NT2/D1 (cell line): ENCODE measurements at regions not wholly inside any gene's neighbourhood (a gene's known extent, or its start where the extent isn't known, plus 50 kb on each side); places are given as distances from the start of the nearest gene placed in this dataset.

ENCODE experiments used
- SUZ12 ChIP-seq: IDR thresholded peaks from 2 replicates; pipeline ENCODE4 v1.6.1; 2011; ENCODE audit not compliant: insufficient read length, insufficient read depth; ENCODE audit errors: extremely low read depth
- YY1 ChIP-seq: IDR thresholded peaks from 2 replicates; pipeline ENCODE4 v1.6.1; 2011; ENCODE audit not compliant: insufficient read length, insufficient read depth
- ZNF274 ChIP-seq: IDR thresholded peaks from 2 replicates; pipeline ENCODE4 v1.6.1; 2011; ENCODE audit warnings: mild to moderate bottlenecking, low read depth, low read length

DNA sequence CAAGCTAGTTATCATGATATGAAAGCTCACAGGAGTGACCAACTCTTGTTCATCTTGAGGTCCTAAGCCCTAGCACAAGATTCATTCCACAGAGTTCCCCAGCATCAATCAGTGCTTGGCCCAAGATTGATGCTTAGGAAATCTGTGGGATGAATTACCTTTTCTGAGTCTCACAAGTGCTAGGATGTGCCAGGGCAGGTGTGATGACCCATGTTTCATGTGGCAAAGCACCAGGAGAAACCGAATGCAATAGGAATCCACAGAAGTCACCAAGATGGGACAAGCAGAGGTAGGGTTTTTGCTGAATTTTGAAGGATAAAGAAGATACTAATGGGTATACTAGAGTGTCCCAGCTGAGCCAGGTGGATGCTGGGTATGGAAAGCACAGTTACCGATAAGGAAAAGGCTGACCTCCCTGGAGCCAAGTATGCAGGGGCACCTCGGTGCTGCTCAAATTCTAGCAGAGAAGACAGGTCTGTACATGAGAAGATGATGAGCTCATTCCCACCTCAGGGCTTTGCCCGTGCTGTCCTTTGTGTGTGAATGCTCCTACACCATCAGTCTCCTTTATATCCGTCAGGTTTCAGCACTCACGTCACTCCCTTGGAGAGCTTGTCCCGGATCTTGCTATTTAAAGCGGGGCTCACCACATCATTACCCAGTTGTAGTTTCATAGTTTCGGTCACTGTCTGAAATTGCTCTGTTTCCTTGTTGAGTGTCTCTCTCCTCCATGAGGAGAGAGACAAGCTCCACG lies 168.9 kb upstream of the TSC22D1 start:
- TF ChIP-seq ZNF274 (no peak), YY1 (no peak), SUZ12 (no peak)
